ENCODE measurements at regions not wholly inside any gene's neighbourhood (a gene's known extent, or its start where the extent isn't known, plus 50 kb on each side); places are given as distances from the start of the nearest gene placed in this dataset.

GRCh38 chr1:218507355-218508002 is 162.3 kb downstream of the TGFB2 start:
- no peak for TF ChIP-seq CTCF (IDR thresholded peaks at IDR 0.05)
- Mint-ChIP-seq H3K36me3 (ENCODE audit: low read depth) (peaks cover 9% of the 10 kb centered on the region), H3K27me3 (ENCODE audit: low read depth) (no peaks in the 10 kb centered on the region), H3K4me3 (ENCODE audit: unreplicated experiment) (no peak overlapping the region), H3K9me3 (ENCODE audit: low read depth) (peaks cover 10% of the 10 kb centered on the region), H3K4me1 (ENCODE audit: low read depth) (peaks cover 3% of the 10 kb centered on the region), H3K27ac (ENCODE audit: unreplicated experiment) (no peak overlapping the region)
- DNase-seq (ENCODE audit: low spot score) = no peak

GRCh38 chr1:218510153-218510772 is 165.1 kb downstream of the TGFB2 start:
- Mint-ChIP-seq H3K36me3 (ENCODE audit: low read depth) (peaks cover 9% of the 10 kb centered on the region), H3K9me3 (ENCODE audit: low read depth) (peaks cover 10% of the 10 kb centered on the region), H3K27me3 (ENCODE audit: low read depth) (no peaks in the 10 kb centered on the region), H3K4me1 (ENCODE audit: low read depth) (no peaks in the 10 kb centered on the region), H3K4me3 (ENCODE audit: unreplicated experiment) (no peak overlapping the region), H3K27ac (ENCODE audit: unreplicated experiment) (no peak overlapping the region)
- no peak for TF ChIP-seq CTCF (IDR thresholded peaks at IDR 0.05)
- no peak for DNase-seq (ENCODE audit: low spot score)

GRCh38 chr1:218513328-218513727 is 168.2 kb downstream of the TGFB2 start:
- H3K36me3 Mint-ChIP-seq (ENCODE audit: low read depth) = peaks cover 2% of the 10 kb centered on the region
- DNase-seq (ENCODE audit: low spot score) = no peak
- no peak overlapping the region for H3K27ac Mint-ChIP-seq (ENCODE audit: unreplicated experiment)
- H3K9me3 Mint-ChIP-seq (ENCODE audit: low read depth) = no peaks in the 10 kb centered on the region
- no peak for TF ChIP-seq CTCF (IDR thresholded peaks at IDR 0.05)
- H3K4me1 Mint-ChIP-seq (ENCODE audit: low read depth) = peaks cover 21% of the 10 kb centered on the region
- H3K27me3 Mint-ChIP-seq (ENCODE audit: low read depth) = no peaks in the 10 kb centered on the region
- no peak overlapping the region for H3K4me3 Mint-ChIP-seq (ENCODE audit: unreplicated experiment)

- H3K4me3 Mint-ChIP-seq (ENCODE audit: unreplicated experiment) = no peak overlapping the region
- no peaks in the 10 kb centered on the region for H3K9me3 Mint-ChIP-seq (ENCODE audit: low read depth)
- peaks cover 30% of the 10 kb centered on the region for H3K4me1 Mint-ChIP-seq (ENCODE audit: low read depth)
- no peaks in the 10 kb centered on the region for H3K36me3 Mint-ChIP-seq (ENCODE audit: low read depth)
- H3K27ac Mint-ChIP-seq (ENCODE audit: unreplicated experiment) = no peak overlapping the region
- no peaks in the 10 kb centered on the region for H3K27me3 Mint-ChIP-seq (ENCODE audit: low read depth)
- no peak for TF ChIP-seq CTCF (IDR thresholded peaks at IDR 0.05)
- DNase-seq (ENCODE audit: low spot score) = no peak
Observed at GRCh38 chr1:218514689-218515088, 169.6 kb downstream of the TGFB2 start.

GRCh38 chr1:218516526-218516925 is 171.4 kb downstream of the TGFB2 start:
- DNase-seq (ENCODE audit: low spot score) = no peak
- no peaks in the 10 kb centered on the region for H3K27me3 Mint-ChIP-seq (ENCODE audit: low read depth)
- H3K36me3 Mint-ChIP-seq (ENCODE audit: low read depth) = no peaks in the 10 kb centered on the region
- no peak overlapping the region for H3K27ac Mint-ChIP-seq (ENCODE audit: unreplicated experiment)
- no peak overlapping the region for H3K4me3 Mint-ChIP-seq (ENCODE audit: unreplicated experiment)
- peaks cover 35% of the 10 kb centered on the region for H3K4me1 Mint-ChIP-seq (ENCODE audit: low read depth)
- H3K9me3 Mint-ChIP-seq (ENCODE audit: low read depth) = no peaks in the 10 kb centered on the region
- no peak for TF ChIP-seq CTCF (IDR thresholded peaks at IDR 0.05)

Data from chondrocyte (in vitro differentiated cells).